Neural cell (in vitro differentiated cells): ENCODE measurements at regions not wholly inside any gene's neighbourhood (a gene's known extent, or its start where the extent isn't known, plus 50 kb on each side); places are given as distances from the start of the nearest gene placed in this dataset.
A peak's percentile ranks its signal among the peaks of the same experiment; 100 is the strongest.

ENCODE experiments used
- H2AFZ ChIP-seq: fragments of 200-600, 300-800 bp; sonication (generic), shearing (Covaris generic); 2 replicates; pipeline ENCODE4 v1.6.0; 2014; ENCODE audit warnings: low read depth, mild to moderate bottlenecking, antibody characterized with exemption, low read length, moderate library complexity
- H3F3A ChIP-seq: fragments of 200-600 bp; shearing (Covaris generic); 2 replicates; pipeline ENCODE4 v1.6.1; 2016; ENCODE audit warnings: mild to moderate bottlenecking, moderate library complexity, mixed read lengths, antibody characterized with exemption, low read length; ENCODE audit not compliant: insufficient read depth, poor library complexity, severe bottlenecking
- H3K27ac ChIP-seq: fragments of 200-600, 300-800 bp; sonication (generic), shearing (Covaris generic); 2 replicates; pipeline ENCODE4 v1.5.1; 2014; ENCODE audit warnings: mild to moderate bottlenecking, low read length, moderate library complexity
- H3K27me3 ChIP-seq: fragments of 300-800, 200-600 bp; sonication (generic), shearing (Covaris generic); 2 replicates; pipeline ENCODE4 v1.6.0; 2014; ENCODE audit warnings: mild to moderate bottlenecking, low read depth, low read length, moderate library complexity; ENCODE audit not compliant: insufficient read depth
- H3K36me3 ChIP-seq: fragments of 300-800, 200-600 bp; sonication (generic), shearing (Covaris generic); 2 replicates; pipeline ENCODE4 v1.5.1; 2014; ENCODE audit warnings: mild to moderate bottlenecking, antibody characterized with exemption, low read length, moderate library complexity; ENCODE audit not compliant: insufficient read depth
- H3K4me2 ChIP-seq: fragments of 300-800, 200-600 bp; sonication (generic), shearing (Covaris generic); 2 replicates; pipeline ENCODE4 v1.6.0; 2014; ENCODE audit warnings: mild to moderate bottlenecking, low read length
- H3K4me3 ChIP-seq: fragments of 300-800, 200-600 bp; sonication (generic), shearing (Covaris generic); 2 replicates; pipeline ENCODE4 v1.5.1; 2014; ENCODE audit warnings: mild to moderate bottlenecking, low read length, moderate library complexity
- H3K79me2 ChIP-seq: fragments of 200-600 bp; shearing (Covaris generic); replicated peaks from 2 replicates; pipeline ENCODE4 v1.6.0; 2014; ENCODE audit warnings: mild to moderate bottlenecking, low read length, moderate library complexity; ENCODE audit not compliant: insufficient read depth
- H3K9ac ChIP-seq: fragments of 300-800, 200-600 bp; sonication (generic), shearing (Covaris generic); 2 replicates; pipeline ENCODE4 v1.6.1; 2016; ENCODE audit warnings: mild to moderate bottlenecking, low read length, mixed read lengths
- H3K9me2 ChIP-seq: fragments of 200-600 bp; shearing (Covaris generic); 2 replicates; pipeline ENCODE4 v1.6.1; 2016; ENCODE audit warnings: mild to moderate bottlenecking, low read length, mixed read lengths; ENCODE audit not compliant: insufficient read depth
- H3K9me3 ChIP-seq: fragments of 200-600, 300-800 bp; sonication (generic), shearing (Covaris generic); 2 replicates; pipeline ENCODE4 v1.6.1; 2016; ENCODE audit warnings: mild to moderate bottlenecking, mixed run types, low read length, moderate library complexity, mixed read lengths
- H4K20me1 ChIP-seq: fragments of 200-600 bp; shearing (Covaris generic); 2 replicates; pipeline ENCODE4 v1.6.1; 2016; ENCODE audit warnings: mild to moderate bottlenecking, mixed run types; ENCODE audit not compliant: insufficient read depth
- CTCF ChIP-seq: fragments of 450-650 bp; IDR thresholded peaks from 2 replicates; pipeline ENCODE4 v1.5.1; 2014; ENCODE audit warnings: antibody characterized with exemption, mild to moderate bottlenecking, moderate library complexity; ENCODE audit not compliant: poor library complexity, severe bottlenecking
- EP300 ChIP-seq: fragments of 450-650 bp; conservative IDR thresholded peaks from 2 replicates; pipeline ENCODE4 v1.6.1; 2014; ENCODE audit warnings: antibody characterized with exemption, mild to moderate bottlenecking, moderate library complexity; ENCODE audit not compliant: poor library complexity, severe bottlenecking
- EZH2 ChIP-seq: fragments of 200-600, 300-800 bp; shearing (Covaris generic), sonication (generic); IDR thresholded peaks from 2 replicates; pipeline ENCODE4 v1.6.1; 2014; ENCODE audit warnings: antibody characterized with exemption, low read length, borderline replicate concordance, mild to moderate bottlenecking; ENCODE audit not compliant: insufficient read depth, poor library complexity, severe bottlenecking
- MXI1 ChIP-seq: fragments of 450-650 bp; conservative IDR thresholded peaks from 2 replicates; pipeline ENCODE4 v1.6.1; 2014; ENCODE audit warnings: antibody characterized with exemption, mild to moderate bottlenecking; ENCODE audit not compliant: poor library complexity, severe bottlenecking
- POLR2AphosphoS5 ChIP-seq: IDR thresholded peaks from 2 replicates; pipeline ENCODE4 v1.6.1; 2012
- RAD21 ChIP-seq: fragments of 450-650 bp; conservative IDR thresholded peaks from 2 replicates; pipeline ENCODE4 v1.6.1; 2014; ENCODE audit warnings: antibody characterized with exemption, mild to moderate bottlenecking, moderate library complexity
- REST ChIP-seq: IDR thresholded peaks from 2 replicates; pipeline ENCODE4 v1.6.1; 2012; ENCODE audit warnings: borderline replicate concordance
- SMC3 ChIP-seq: fragments of 450-650 bp; conservative IDR thresholded peaks from 2 replicates; pipeline ENCODE4 v1.6.1; 2014; ENCODE audit warnings: antibody characterized with exemption, mild to moderate bottlenecking, moderate library complexity; ENCODE audit not compliant: poor library complexity
- TAF1 ChIP-seq: IDR thresholded peaks from 2 replicates; pipeline ENCODE4 v1.6.1; 2012; ENCODE audit warnings: low read depth

DNA sequence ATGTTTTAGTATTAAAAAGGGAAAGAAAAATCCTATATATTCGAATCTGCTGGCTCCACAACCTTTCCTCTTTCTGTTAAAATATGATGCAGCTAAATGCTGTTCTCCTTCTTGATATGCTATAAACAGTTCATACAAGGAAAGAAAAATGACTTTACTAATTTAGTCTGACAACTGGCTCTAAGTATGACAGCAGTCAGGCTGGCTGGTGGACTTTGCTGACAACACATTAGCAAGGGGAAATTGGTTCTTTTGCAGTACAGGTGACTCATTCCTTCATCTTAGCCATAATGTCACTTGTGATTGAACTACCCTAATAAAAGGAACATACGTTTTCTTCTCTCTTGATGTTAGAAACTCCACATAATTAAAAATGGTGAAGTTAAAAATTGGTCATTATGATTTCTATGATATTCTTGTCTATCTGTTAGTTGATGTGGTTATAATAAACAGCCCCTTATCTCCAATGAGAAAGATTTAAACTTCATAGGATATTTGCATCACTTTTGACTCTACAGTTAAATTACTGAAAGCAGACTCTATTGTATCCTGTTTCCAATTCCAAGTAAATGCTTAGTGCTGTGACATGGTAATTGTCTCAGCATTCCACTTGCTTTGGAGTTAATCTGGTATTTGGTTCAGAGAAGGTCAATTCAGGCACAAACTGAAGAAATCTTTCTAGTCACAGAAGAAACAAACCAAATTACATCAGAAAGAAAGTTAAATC lies 315.3 kb upstream of the GULP1 start:
- Histone ChIP-seq H3K4me2 (no peak overlapping the region), H3F3A (no peaks in the 10 kb centered on the region), H3K4me3 (no peak overlapping the region), H3K27ac (no peak overlapping the region), H3K27me3 (no peaks in the 10 kb centered on the region), H3K9me2 (no peaks in the 10 kb centered on the region), H3K9me3 (no peaks in the 10 kb centered on the region), H3K79me2 (no peaks in the 10 kb centered on the region), H4K20me1 (no peaks in the 10 kb centered on the region), H3K36me3 (no peaks in the 10 kb centered on the region), H3K9ac (no peak overlapping the region), H2AFZ (no peak overlapping the region)
- TF ChIP-seq REST (peak; percentile 8), POLR2AphosphoS5 (peak; percentile 38), CTCF (no peak), MXI1 (no peak), RAD21 (no peak), EP300 (peak; percentile 46), EZH2 (no peak)

- H3K27me3 ChIP-seq, result no peaks in the 10 kb centered on the region
- no peak overlapping the region for H3K27ac ChIP-seq
- no peak overlapping the region for H2AFZ ChIP-seq
- H3K4me2 ChIP-seq, result no peak overlapping the region
- no peaks in the 10 kb centered on the region for H4K20me1 ChIP-seq
- H3K9ac ChIP-seq, result no peak overlapping the region
- no peaks in the 10 kb centered on the region for H3K9me2 ChIP-seq
- H3K36me3 ChIP-seq, result no peaks in the 10 kb centered on the region
- H3F3A ChIP-seq, result no peaks in the 10 kb centered on the region
- no peaks in the 10 kb centered on the region for H3K79me2 ChIP-seq
- H3K4me3 ChIP-seq, result no peak overlapping the region
- TF ChIP-seq REST, result no peak
- TF ChIP-seq TAF1, result no peak
- TF ChIP-seq MXI1, result no peak
- TF ChIP-seq RAD21, result no peak
- TF ChIP-seq SMC3, result no peak
- TF ChIP-seq CTCF, result no peak
- H3K9me3 ChIP-seq, result no peaks in the 10 kb centered on the region
Observed at GRCh38 chr2:187976986-187977333, 314.7 kb upstream of the GULP1 start.
